ENCODE measurements at regions not wholly inside any gene's neighbourhood (a gene's known extent, or its start where the extent isn't known, plus 50 kb on each side); places are given as distances from the start of the nearest gene placed in this dataset.

GRCh38 chr5:174428895-174429294 lies 295.5 kb upstream of the MSX2 start:
- no peak overlapping the region for H3K4me3 ChIP-seq
- TF ChIP-seq CTCF (IDR thresholded peaks at IDR 0.05; ENCODE audit: control extremely low read depth, extremely low read depth): no peak
- H3K9ac ChIP-seq (ENCODE audit: insufficient read depth in 1 of 2, low read length in 2 of 2): no peak overlapping the region
- no peak for DNase-seq
- no peak overlapping the region for H3K27ac ChIP-seq (ENCODE audit: low read depth in 1 of 2, low read length in 1 of 2)
- ATAC-seq (ENCODE audit: insufficient read depth, low FRiP score): no peak
- H3K27me3 ChIP-seq (ENCODE audit: control insufficient read depth in 3 of 3, insufficient read depth in 3 of 3, low read length in 2 of 3): no peaks in the 10 kb centered on the region
- 79 to 82% methylated on average over 6 of the region's 6 CpGs for WGBS, 2 donors
- H3K9me3 ChIP-seq (ENCODE audit: control insufficient read depth in 4 of 4, insufficient read depth in 3 of 4, low read length in 3 of 4): peaks cover 0 to 1% (median 0%) of the 10 kb centered on the region in 4 donors
- peaks cover 0 to 13% (median 0%) of the 10 kb centered on the region in 5 donors for H3K4me1 ChIP-seq (ENCODE audit: control insufficient read depth in 5 of 5, insufficient read depth in 5 of 5, low read length in 5 of 5)
- no peaks in the 10 kb centered on the region for H3K36me3 ChIP-seq (ENCODE audit: control insufficient read depth in 4 of 4, insufficient read depth in 4 of 4, low read length in 4 of 4)

- no peak overlapping the region for H3K27ac ChIP-seq (ENCODE audit: low read depth in 1 of 2, low read length in 1 of 2)
- H3K27me3 ChIP-seq (ENCODE audit: control insufficient read depth in 3 of 3, insufficient read depth in 3 of 3, low read length in 2 of 3): no peaks in the 10 kb centered on the region
- ATAC-seq (ENCODE audit: insufficient read depth, low FRiP score) (no peak), DNase-seq (no peak)
- WGBS, 2 donors: 61 to 80% methylated on average over 3 of the region's 3 CpGs
- H3K36me3 ChIP-seq (ENCODE audit: control insufficient read depth in 4 of 4, insufficient read depth in 4 of 4, low read length in 4 of 4): no peaks in the 10 kb centered on the region
- no peak overlapping the region for H3K4me3 ChIP-seq
- TF ChIP-seq CTCF (IDR thresholded peaks at IDR 0.05; ENCODE audit: control extremely low read depth, extremely low read depth): no peak
- H3K9ac ChIP-seq (ENCODE audit: insufficient read depth in 1 of 2, low read length in 2 of 2): no peak overlapping the region
- peaks cover 0 to 1% (median 0%) of the 10 kb centered on the region in 4 donors for H3K9me3 ChIP-seq (ENCODE audit: control insufficient read depth in 4 of 4, insufficient read depth in 3 of 4, low read length in 3 of 4)
- peaks cover 0 to 11% (median 0%) of the 10 kb centered on the region in 5 donors for H3K4me1 ChIP-seq (ENCODE audit: control insufficient read depth in 5 of 5, insufficient read depth in 5 of 5, low read length in 5 of 5)
These were observed 293.4 kb upstream of the MSX2 start for GRCh38 chr5:174430940-174431339.

- peaks cover 0 to 6% (median 0%) of the 10 kb centered on the region in 5 donors for H3K4me1 ChIP-seq (ENCODE audit: control insufficient read depth in 5 of 5, insufficient read depth in 5 of 5, low read length in 5 of 5)
- WGBS, 2 donors: 88 to 89% methylated on average over 7 of the region's 7 CpGs
- H3K9me3 ChIP-seq (ENCODE audit: control insufficient read depth in 4 of 4, insufficient read depth in 3 of 4, low read length in 3 of 4): peaks cover 0 to 2% (median 0%) of the 10 kb centered on the region in 4 donors
- H3K27me3 ChIP-seq (ENCODE audit: control insufficient read depth in 3 of 3, insufficient read depth in 3 of 3, low read length in 2 of 3): no peaks in the 10 kb centered on the region
- H3K27ac ChIP-seq (ENCODE audit: low read depth in 1 of 2, low read length in 1 of 2): no peak overlapping the region
- no peaks in the 10 kb centered on the region for H3K36me3 ChIP-seq (ENCODE audit: control insufficient read depth in 4 of 4, insufficient read depth in 4 of 4, low read length in 4 of 4)
- H3K9ac ChIP-seq (ENCODE audit: insufficient read depth in 1 of 2, low read length in 2 of 2): no peak overlapping the region
- no peak overlapping the region for H3K4me3 ChIP-seq
- DNase-seq (no peak), ATAC-seq (ENCODE audit: insufficient read depth, low FRiP score) (no peak)
- TF ChIP-seq CTCF (IDR thresholded peaks at IDR 0.05; ENCODE audit: control extremely low read depth, extremely low read depth): no peak
These were observed 292.9 kb upstream of the MSX2 start for GRCh38 chr5:174431504-174431903.

GRCh38 chr5:174433098-174433497 lies 291.3 kb upstream of the MSX2 start:
- WGBS, 2 donors: 86 to 89% methylated on average over 2 of the region's 2 CpGs
- Histone ChIP-seq H3K27me3 (ENCODE audit: control insufficient read depth in 3 of 3, insufficient read depth in 3 of 3, low read length in 2 of 3) (no peaks in the 10 kb centered on the region), H3K9me3 (ENCODE audit: control insufficient read depth in 4 of 4, insufficient read depth in 3 of 4, low read length in 3 of 4) (peaks cover 0 to 4% (median 0%) of the 10 kb centered on the region in 4 donors), H3K9ac (ENCODE audit: insufficient read depth in 1 of 2, low read length in 2 of 2) (no peak overlapping the region), H3K36me3 (ENCODE audit: control insufficient read depth in 4 of 4, insufficient read depth in 4 of 4, low read length in 4 of 4) (no peaks in the 10 kb centered on the region), H3K27ac (ENCODE audit: low read depth in 1 of 2, low read length in 1 of 2) (no peak overlapping the region), H3K4me1 (ENCODE audit: control insufficient read depth in 5 of 5, insufficient read depth in 5 of 5, low read length in 5 of 5) (no peaks in the 10 kb centered on the region), H3K4me3 (no peak overlapping the region)
- DNase-seq (no peak), ATAC-seq (ENCODE audit: insufficient read depth, low FRiP score) (no peak)
- no peak for TF ChIP-seq CTCF (IDR thresholded peaks at IDR 0.05; ENCODE audit: control extremely low read depth, extremely low read depth)
